Urothelium cell line (cell line): ENCODE measurements at regions not wholly inside any gene's neighbourhood (a gene's known extent, or its start where the extent isn't known, plus 50 kb on each side); places are given as distances from the start of the nearest gene placed in this dataset.
A peak's percentile ranks its signal among the peaks of the same experiment; 100 is the strongest.
"Not testable (repeated sequence)": the region's sequence is repeated elsewhere in the genome, so short reads cannot be mapped to it uniquely, and the experiment has no call there.

ENCODE experiments used
- DNase-seq: peaks from one replicate; pipeline ENCODE4 v3.0.0; 2011; ENCODE audit warnings: low spot score, mixed read lengths
- FAIRE-seq: peaks from 2 replicates; lab custom pipeline; 2011; peaks lifted over from hg19 to GRCh38; lab: Jason Lieb, UNC

GRCh38 chr15:62270216-62270921, 105.3 kb upstream of the C2CD4B start:
- DNase-seq = no peak
- no peak for FAIRE-seq

GRCh38 chr15:62272290-62272689, 107.2 kb upstream of the C2CD4B start:
- DNase-seq (no peak), FAIRE-seq (no peak)

- DNase-seq (no peak), FAIRE-seq (no peak)
These were observed 110.7 kb upstream of the C2CD4B start for GRCh38 chr15:62275831-62276230.

DNA sequence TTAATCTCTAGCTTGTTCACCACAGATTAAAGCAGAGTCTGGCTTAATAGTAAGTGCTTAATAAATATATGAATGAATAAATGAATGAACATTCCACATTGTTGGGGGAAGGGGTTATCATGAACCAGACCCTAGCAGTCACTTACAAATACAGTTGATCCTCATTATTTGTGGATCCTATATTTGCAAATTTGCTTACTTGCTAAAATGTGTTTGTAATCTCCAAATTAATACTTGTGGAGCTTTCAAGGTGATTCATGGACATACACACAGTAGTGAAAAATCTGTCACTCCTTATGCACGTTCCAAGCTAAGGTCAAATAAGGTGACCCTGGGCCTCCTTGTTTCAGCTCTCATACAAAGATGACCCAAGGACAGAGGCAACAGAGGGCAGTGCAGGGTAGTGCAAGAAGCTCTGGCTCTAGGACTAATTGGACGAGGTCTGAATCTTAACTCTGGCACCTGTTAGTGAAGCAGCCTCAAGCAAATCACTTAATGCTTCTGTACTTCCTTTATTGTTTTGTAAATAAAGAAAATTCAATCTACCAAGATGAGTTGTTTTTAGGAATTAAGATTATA, 112.8 kb upstream of the C2CD4B start:
- FAIRE-seq (no peak), DNase-seq (no peak)

GRCh38 chr15:62278534-62278933, 113.4 kb upstream of the C2CD4B start:
- peak; percentile 55 for FAIRE-seq

GRCh38 chr15:62279041-62279440, 114.0 kb upstream of the C2CD4B start:
- FAIRE-seq = no peak

More at GRCh38 chr15:62278534-62278933, 113.4 kb upstream of the C2CD4B start:
- DNase-seq = no peak

DNA sequence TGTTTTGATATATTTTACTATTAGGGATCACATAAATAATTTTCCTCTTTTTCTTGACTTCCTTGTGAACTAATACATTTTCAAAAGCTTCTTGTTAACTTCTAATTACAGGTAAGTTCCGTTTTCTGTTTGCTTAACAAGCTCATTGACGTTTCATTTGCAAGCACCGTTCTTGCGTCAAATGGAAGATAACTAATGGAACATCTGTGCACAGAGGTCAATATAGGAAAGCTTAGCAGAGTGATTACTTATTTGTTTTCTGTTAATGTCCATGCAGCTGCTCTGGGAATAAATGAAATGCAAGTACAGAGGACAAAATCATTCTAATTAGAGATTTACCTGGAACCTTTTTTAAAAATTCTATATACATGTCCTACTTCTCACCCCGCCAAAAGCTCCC, 115.5 kb upstream of the C2CD4B start:
- no peak for DNase-seq
- FAIRE-seq = no peak

More at GRCh38 chr15:62279041-62279440, 114.0 kb upstream of the C2CD4B start:
- no peak for DNase-seq

GRCh38 chr15:62281801-62282200, 116.7 kb upstream of the C2CD4B start:
- not testable (repeated sequence) for FAIRE-seq, DNase-seq

DNA sequence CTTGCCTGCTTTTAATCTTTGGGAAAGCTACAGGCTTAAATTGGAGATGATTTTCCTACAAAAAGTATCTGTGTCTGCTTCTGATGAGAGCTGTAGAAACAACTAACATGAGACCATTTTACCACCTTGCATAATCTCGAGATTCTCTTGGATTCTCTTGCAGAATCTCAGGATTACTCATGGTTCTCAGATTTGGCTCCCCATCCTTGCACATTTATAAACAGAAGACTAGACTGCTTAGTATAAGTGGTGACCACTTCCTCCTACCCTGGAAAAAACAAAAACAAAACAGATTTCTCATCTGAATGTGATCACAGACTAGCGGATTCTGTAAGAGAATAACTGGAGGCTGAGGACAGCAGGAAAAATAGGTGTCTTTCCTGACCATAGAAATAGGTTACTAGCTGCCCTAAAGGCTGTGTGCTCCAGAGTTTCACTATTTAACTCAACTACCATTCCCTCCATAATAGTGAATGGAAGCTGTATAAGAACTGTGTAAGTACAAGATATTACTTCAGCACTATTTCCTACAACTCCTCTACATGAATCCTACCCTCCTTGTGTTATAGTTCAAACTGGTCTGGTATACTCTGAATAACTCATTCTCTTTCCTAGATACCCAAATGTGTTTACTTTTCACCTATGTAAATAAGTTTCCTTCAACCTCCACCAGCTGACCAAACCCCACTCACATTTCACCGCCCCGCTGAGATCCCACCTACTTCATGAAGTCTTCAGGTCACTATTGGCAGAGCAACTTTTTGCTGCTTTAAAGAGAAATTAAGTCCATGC, 122.2 kb upstream of the C2CD4B start:
- no peak for DNase-seq
- FAIRE-seq = no peak

DNA sequence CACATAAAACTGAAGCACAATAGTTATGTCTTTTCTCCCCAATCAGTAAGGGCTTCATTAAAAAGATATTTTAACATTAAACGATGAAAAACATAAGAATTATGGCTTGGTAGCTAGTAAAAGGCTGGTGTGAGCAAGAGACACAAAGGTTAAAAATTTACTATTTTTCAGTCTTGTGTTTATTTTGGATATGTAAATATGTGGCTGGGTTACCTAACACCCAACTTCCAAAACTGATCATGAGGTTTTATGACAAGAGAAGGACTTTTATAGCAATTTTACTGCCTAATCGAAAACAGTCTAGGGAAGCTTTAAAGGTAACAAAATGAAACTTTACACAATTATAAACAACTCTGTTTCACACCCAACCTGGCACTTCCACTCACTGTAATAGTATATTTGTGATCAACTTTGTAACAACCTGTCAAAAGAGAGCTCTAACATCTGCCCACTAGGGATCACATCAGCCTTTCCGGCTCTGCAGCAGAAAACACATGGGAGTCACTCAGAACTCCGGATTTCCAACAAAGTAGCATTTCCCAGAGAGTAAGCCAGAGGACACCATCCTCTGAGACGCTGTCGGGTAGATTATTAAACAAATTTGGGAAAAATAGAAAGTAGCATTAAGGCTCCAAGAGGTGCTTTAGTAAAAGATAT, 123.4 kb upstream of the C2CD4B start:
- DNase-seq (no peak), FAIRE-seq (peak; percentile 66)

GRCh38 chr15:62291262-62291661, 126.2 kb upstream of the C2CD4B start:
- FAIRE-seq = no peak
- DNase-seq = no peak

- DNase-seq (no peak), FAIRE-seq (no peak)
These were observed 131.8 kb upstream of the C2CD4B start for GRCh38 chr15:62296756-62297507.

DNA sequence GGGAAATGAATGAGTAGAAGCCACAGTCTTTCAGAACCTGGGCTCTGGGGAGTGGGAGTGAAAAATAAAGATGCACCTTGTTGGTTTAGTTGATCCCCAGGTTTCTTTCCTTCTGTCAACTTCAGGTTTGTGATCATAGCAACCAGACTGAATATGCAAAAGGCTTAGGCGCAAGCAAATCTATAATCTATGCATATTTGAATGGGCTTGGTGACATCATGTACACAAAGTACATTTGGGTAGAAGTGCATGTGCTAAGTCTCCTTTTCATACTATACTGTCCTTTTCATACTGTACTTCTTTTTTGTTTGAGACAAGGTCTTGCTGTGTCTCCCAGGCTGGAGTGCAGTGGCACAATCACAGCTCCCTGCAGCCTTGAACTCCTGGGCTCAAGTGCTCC, 132.4 kb upstream of the C2CD4B start:
- DNase-seq (no peak), FAIRE-seq (no peak)

- DNase-seq (no peak), FAIRE-seq (no peak)
These were observed 132.8 kb upstream of the C2CD4B start for GRCh38 chr15:62297933-62298332.

GRCh38 chr15:62298811-62299210, 133.7 kb upstream of the C2CD4B start:
- DNase-seq (no peak), FAIRE-seq (no peak)

GRCh38 chr15:62299541-62299940, 134.5 kb upstream of the C2CD4B start:
- no peak for FAIRE-seq

GRCh38 chr15:62301993-62302675, 137.0 kb upstream of the C2CD4B start:
- DNase-seq = no peak
- peak; percentile 79 for FAIRE-seq

More at GRCh38 chr15:62299541-62299940, 134.5 kb upstream of the C2CD4B start:
- DNase-seq = no peak

GRCh38 chr15:62306851-62307504, 141.9 kb upstream of the C2CD4B start:
- DNase-seq (peak; percentile 90), FAIRE-seq (peak; percentile 52)

DNA sequence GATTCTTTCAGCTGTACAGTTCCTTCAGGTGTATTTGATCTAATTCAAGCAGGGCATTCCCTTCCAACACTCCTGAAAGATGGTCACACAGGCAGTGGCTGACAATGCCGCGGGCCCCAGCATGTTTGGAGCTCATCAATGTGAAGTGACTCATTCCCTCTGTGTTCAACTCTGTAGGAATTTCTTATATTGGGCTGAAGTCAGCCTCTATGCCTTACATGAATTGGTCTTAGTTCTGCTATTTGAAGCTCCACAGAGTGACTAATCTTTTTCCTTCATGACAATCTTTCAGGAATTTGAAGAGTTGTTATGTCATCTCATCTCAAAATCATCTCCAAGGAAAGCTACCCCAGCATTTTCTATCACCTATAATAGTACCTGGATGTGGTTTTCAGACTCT, 142.5 kb upstream of the C2CD4B start:
- FAIRE-seq = peak; percentile 83
- peak; percentile 75 for DNase-seq
